ENCODE measurements at regions not wholly inside any gene's neighbourhood (a gene's known extent, or its start where the extent isn't known, plus 50 kb on each side); places are given as distances from the start of the nearest gene placed in this dataset.

DNA sequence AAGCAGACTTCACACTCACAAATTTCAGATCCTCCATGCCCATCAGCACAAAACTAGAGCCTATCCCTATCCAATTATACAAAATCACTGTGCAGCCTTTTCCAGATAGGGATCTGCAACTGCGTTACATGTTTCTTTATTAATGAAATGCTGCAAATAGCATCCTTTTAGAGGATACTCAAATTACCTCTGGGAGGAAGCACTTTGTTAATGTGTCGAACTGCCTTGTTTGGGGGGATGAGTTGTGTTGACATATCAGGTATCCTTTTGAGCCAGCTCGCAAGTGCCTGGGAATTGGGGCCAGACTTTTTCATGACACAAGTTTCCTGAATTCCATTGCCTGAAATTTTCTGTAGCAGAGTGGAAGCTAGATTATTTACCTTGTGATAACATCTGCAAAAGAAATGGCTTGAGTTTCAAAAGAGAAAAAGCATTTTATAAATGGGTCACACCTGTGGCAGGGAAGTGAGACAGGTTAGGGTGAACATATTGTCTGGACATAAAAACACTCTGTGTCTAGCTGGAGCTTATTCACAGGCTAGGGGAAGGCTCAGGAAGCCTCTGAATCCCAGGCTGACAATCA is 299.1 kb upstream of the MTNR1B start:
- Mint-ChIP-seq H3K27me3 (ENCODE audit: unreplicated experiment) (no peaks in the 10 kb centered on the region), H3K4me1 (ENCODE audit: unreplicated experiment) (peaks cover 9% of the 10 kb centered on the region), H3K36me3 (ENCODE audit: low read depth, unreplicated experiment) (no peaks in the 10 kb centered on the region), H3K4me3 (ENCODE audit: unreplicated experiment) (no peak overlapping the region), H3K27ac (ENCODE audit: unreplicated experiment) (no peak overlapping the region), H3K9me3 (ENCODE audit: unreplicated experiment) (no peaks in the 10 kb centered on the region)
- DNase-seq (ENCODE audit: low spot score), result no peak
- TF ChIP-seq, protein P1, sequence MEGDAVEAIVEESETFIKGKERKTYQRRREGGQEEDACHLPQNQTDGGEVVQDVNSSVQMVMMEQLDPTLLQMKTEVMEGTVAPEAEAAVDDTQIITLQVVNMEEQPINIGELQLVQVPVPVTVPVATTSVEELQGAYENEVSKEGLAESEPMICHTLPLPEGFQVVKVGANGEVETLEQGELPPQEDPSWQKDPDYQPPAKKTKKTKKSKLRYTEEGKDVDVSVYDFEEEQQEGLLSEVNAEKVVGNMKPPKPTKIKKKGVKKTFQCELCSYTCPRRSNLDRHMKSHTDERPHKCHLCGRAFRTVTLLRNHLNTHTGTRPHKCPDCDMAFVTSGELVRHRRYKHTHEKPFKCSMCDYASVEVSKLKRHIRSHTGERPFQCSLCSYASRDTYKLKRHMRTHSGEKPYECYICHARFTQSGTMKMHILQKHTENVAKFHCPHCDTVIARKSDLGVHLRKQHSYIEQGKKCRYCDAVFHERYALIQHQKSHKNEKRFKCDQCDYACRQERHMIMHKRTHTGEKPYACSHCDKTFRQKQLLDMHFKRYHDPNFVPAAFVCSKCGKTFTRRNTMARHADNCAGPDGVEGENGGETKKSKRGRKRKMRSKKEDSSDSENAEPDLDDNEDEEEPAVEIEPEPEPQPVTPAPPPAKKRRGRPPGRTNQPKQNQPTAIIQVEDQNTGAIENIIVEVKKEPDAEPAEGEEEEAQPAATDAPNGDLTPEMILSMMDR (IDR thresholded peaks at IDR 0.05; ENCODE audit: unreplicated experiment), result no peak

DNA sequence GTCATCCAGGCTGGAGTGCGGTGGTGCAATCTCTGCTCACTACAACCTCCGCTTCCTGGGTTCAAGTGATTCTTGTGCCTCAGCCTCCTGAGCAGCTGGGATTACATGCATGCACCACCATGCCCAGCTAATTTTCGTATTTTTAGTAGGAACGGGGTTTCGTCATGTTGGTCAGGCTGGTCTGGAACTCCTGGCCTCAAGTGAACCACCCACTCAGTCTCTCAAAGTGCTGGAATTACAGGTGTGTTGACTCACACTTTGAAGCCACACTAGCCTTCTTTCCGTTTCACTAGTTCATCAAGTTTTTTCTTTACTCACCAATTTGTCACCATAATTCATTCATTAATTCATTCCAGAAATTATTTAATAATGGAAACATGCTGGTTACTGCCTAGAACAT is 298.4 kb upstream of the MTNR1B start:
- TF ChIP-seq, protein P1 (IDR thresholded peaks at IDR 0.05; ENCODE audit: unreplicated experiment), result no peak
- DNase-seq (ENCODE audit: low spot score), result no peak
- no peaks in the 10 kb centered on the region for H3K36me3 Mint-ChIP-seq (ENCODE audit: low read depth, unreplicated experiment)
- H3K4me1 Mint-ChIP-seq (ENCODE audit: unreplicated experiment), result peaks cover 9% of the 10 kb centered on the region
- no peak overlapping the region for H3K4me3 Mint-ChIP-seq (ENCODE audit: unreplicated experiment)
- H3K9me3 Mint-ChIP-seq (ENCODE audit: unreplicated experiment), result no peaks in the 10 kb centered on the region
- no peak overlapping the region for H3K27ac Mint-ChIP-seq (ENCODE audit: unreplicated experiment)
- H3K27me3 Mint-ChIP-seq (ENCODE audit: unreplicated experiment), result no peaks in the 10 kb centered on the region

DNA sequence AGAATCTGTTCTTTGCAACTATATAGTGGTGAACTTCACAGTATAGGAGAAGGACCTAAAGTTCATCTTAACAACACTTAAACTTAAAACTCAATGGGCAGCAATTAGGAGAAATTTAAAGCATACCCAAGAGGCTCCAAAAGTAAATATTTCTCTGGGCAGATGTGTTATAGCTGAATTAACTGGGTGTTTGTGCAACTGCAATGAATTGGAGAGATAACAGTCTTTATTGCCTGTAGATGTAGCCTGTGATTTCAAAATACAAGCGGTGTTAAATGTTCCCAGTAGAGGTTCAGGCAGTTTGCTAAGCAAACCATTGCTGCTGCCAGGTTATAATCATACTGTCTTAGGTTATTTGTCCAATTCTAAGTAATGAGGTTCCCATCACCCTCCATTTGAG is 294.1 kb upstream of the MTNR1B start:
- Mint-ChIP-seq H3K4me3 (ENCODE audit: unreplicated experiment) (no peak overlapping the region), H3K36me3 (ENCODE audit: low read depth, unreplicated experiment) (no peaks in the 10 kb centered on the region), H3K9me3 (ENCODE audit: unreplicated experiment) (no peaks in the 10 kb centered on the region), H3K4me1 (ENCODE audit: unreplicated experiment) (peaks cover 7% of the 10 kb centered on the region), H3K27me3 (ENCODE audit: unreplicated experiment) (no peaks in the 10 kb centered on the region), H3K27ac (ENCODE audit: unreplicated experiment) (no peak overlapping the region)
- TF ChIP-seq, protein P1 (IDR thresholded peaks at IDR 0.05; ENCODE audit: unreplicated experiment), result no peak
- DNase-seq (ENCODE audit: low spot score), result no peak

DNA sequence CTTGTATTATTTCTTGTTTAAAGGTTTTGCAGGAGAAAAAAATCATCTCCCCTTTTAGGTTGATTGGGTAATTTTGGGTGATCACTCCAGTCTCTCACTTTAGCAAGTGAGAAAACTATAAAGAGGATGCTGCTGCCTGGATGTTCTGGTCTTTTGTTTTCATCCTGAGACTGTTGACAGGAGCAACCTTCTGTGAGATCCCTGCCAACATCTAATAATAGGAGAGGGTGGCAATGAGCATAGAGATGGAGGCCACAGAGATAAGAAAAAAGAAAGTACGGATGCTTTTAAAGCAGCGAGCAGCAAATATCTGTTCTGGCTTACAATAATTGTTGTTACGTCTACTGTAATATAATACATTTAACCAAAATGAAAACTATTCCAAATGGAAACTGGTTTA is 293.6 kb upstream of the MTNR1B start:
- Mint-ChIP-seq H3K27ac (ENCODE audit: unreplicated experiment) (no peak overlapping the region), H3K4me1 (ENCODE audit: unreplicated experiment) (peaks cover 4% of the 10 kb centered on the region), H3K27me3 (ENCODE audit: unreplicated experiment) (no peaks in the 10 kb centered on the region), H3K36me3 (ENCODE audit: low read depth, unreplicated experiment) (no peaks in the 10 kb centered on the region), H3K9me3 (ENCODE audit: unreplicated experiment) (no peaks in the 10 kb centered on the region), H3K4me3 (ENCODE audit: unreplicated experiment) (no peak overlapping the region)
- DNase-seq (ENCODE audit: low spot score), result no peak
- TF ChIP-seq, protein P1 (IDR thresholded peaks at IDR 0.05; ENCODE audit: unreplicated experiment), result no peak

DNA sequence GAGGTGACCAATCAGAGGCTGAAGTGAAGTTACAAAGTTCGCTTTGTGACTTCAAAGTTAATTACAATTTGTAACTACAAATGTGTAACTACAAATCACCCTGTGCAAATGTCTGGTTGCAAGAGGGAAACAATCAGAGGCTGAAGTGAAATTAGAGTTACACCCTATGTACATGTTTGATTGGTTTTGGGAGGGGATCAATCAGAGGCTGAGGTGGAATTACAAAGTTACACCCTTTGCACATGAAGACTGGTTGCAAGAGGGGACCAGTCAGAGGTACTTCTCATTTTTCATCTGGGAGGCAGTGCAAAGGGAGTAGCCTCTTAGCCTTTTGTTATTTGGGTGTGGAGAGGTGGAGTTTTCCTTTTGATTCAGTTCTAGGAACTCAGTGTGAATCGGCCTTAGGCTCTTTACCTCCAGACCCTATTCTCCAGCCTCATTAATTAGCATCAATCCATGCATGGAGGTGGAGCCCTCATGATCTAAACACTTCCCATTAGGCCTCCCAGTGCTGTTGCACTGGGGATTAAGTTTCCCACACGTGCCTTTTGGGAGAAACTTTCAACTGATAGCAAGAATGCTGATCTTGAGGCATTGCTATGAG is 291.3 kb upstream of the MTNR1B start:
- H3K9me3 Mint-ChIP-seq (ENCODE audit: unreplicated experiment), result no peaks in the 10 kb centered on the region
- no peak for DNase-seq (ENCODE audit: low spot score)
- no peak overlapping the region for H3K4me3 Mint-ChIP-seq (ENCODE audit: unreplicated experiment)
- TF ChIP-seq, protein P1 (IDR thresholded peaks at IDR 0.05; ENCODE audit: unreplicated experiment), result no peak
- H3K4me1 Mint-ChIP-seq (ENCODE audit: unreplicated experiment), result no peaks in the 10 kb centered on the region
- no peaks in the 10 kb centered on the region for H3K36me3 Mint-ChIP-seq (ENCODE audit: low read depth, unreplicated experiment)
- no peak overlapping the region for H3K27ac Mint-ChIP-seq (ENCODE audit: unreplicated experiment)
- peaks cover 2% of the 10 kb centered on the region for H3K27me3 Mint-ChIP-seq (ENCODE audit: unreplicated experiment)

Data from endothelial cell (in vitro differentiated cells).